ENCODE measurements at regions not wholly inside any gene's neighbourhood (a gene's known extent, or its start where the extent isn't known, plus 50 kb on each side); places are given as distances from the start of the nearest gene placed in this dataset.

GRCh38 chr18:77671456-77672167, 422.0 kb downstream of the GALR1 start:
- TF ChIP-seq CTCF (IDR thresholded peaks at IDR 0.05): no peak
- no peak for TF ChIP-seq POLR2A (IDR thresholded peaks at IDR 0.05)
